Occipital lobe (tissue), 1 donor: ENCODE measurements at regions not wholly inside any gene's neighbourhood (a gene's known extent, or its start where the extent isn't known, plus 50 kb on each side); places are given as distances from the start of the nearest gene placed in this dataset.
A peak's percentile ranks its signal among the peaks of the same experiment; 100 is the strongest.
"Not testable (repeated sequence)": the region's sequence is repeated elsewhere in the genome, so short reads cannot be mapped to it uniquely, and the experiment has no call there.

Experiments used
- DNase-seq: peaks from one replicate; lab custom pipeline; 2025; lab: John Stamatoyannopoulos, UW

DNA sequence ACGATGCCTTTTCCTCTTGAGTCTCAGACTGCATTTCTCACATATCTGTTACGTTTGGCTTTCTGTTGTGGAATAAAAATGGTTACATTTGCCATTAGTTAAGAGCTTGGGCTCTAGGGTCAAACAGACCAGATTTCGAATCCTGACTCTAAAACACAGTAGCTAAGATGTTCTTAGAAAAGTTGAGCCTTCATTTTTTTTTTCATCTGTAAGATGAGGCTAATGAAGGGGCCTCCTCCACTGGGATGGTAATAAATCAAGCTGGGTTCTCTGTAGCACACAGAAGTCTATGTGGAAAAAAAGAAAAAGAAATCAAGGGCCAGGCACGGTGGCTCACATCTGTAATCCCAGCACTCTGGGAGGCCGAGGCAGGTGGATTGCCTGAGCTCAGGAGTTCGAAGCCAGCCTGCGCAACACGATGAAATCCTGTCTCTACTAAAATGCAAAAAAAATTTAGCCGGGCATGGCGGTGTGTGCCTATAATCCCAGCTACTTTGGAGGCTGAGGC, 49.9 kb upstream of the CAPRIN1 start:
- no peak for DNase-seq

DNA sequence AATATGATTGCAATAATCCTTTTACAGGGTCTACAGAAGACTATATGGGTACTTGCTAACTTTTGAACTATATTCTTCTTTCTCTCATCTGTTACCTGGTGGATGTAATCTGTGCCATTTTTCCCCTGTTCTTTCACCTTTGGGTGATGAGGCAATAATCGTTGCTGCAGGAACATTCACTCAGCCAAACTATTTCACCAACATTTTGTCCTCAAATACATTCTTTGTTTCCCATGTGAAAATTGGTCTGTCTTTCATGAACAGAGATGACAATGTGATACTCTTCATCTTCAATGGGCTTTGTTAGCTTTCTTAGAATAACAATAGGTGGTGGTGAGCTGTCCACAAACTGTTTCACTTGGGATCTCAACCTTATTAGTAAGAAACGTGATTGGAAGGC, 52.1 kb upstream of the CAPRIN1 start:
- DNase-seq, result no peak

- DNase-seq, result no peak
Measured at GRCh38 chr11:33997584-33998251, 53.8 kb upstream of the CAPRIN1 start.

GRCh38 chr11:33996498-33997454, 54.8 kb upstream of the CAPRIN1 start:
- DNase-seq, result peak; percentile 19

DNA sequence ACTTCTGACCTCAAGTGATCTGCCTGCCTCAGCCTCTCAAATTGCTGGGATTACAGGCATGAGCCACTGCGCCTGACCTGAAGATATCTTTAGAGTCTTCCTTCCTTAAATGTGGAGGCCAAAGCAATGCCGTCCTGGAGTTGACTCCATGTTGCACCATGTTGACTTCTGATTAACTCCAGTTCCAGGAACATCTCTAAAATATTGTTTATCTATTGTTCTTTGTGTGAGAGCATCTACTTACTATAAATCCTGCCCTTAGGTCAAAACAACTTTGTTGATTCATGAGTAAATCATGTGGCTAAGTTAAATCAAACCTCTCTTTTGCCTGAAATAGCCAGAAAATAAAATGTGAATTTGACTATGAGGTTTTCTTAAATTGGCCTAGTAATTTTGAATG, 56.6 kb upstream of the CAPRIN1 start:
- no peak for DNase-seq

GRCh38 chr11:33991136-33991535, 60.4 kb upstream of the CAPRIN1 start:
- not testable (repeated sequence) for DNase-seq

- DNase-seq, result not testable (repeated sequence)
Measured at GRCh38 chr11:33990131-33990530, 61.4 kb upstream of the CAPRIN1 start.

- DNase-seq, result no peak
Measured at GRCh38 chr11:33989461-33989860, 62.1 kb upstream of the CAPRIN1 start.

- DNase-seq, result no peak
Measured at GRCh38 chr11:33988586-33989370, 62.8 kb upstream of the CAPRIN1 start.

- DNase-seq, result peak; percentile 38
Measured at GRCh38 chr11:33987975-33988580, 63.5 kb upstream of the CAPRIN1 start.

GRCh38 chr11:33987545-33987944, 64.0 kb upstream of the CAPRIN1 start:
- no peak for DNase-seq

DNA sequence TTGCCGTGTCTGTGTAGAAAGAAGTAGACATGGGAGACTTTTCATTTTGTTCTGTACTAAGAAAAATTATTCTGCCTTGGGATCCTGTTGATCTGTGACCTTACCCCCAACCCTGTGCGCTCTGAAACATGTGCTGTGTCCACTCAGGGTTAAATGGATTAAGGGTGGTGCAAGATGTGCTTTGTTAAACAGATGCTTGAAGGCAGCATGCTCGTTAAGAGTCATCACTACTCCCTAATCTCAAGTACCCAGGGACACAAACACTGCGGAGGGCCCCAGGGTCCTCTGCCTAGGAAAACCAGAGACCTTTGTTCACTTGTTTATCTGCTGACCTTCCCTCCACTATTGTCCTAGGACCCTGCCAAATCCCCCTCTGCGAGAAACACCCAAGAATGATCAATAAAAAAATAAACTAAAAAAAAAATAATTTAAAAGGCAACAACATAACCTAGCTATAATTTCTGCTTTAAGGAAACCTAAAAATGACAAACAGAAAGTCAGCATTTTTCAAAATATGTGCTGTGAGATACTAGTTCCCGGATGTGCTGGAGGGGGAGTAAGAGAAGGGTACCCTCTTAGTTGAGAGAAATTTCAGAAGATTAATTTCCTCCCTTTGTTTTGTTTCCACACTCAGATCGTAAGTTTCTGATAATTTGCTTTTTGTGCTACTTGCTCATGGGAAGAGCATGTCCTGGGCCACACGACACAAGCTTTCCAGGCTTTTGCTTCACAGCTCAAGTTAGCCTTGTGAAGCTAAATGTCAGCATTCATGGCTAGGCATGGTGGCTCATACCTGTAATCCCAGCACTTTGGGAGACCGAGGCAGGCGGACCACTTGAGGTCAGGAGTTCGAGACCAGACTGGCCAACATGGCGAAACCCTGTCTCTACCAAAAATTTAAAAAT, 64.7 kb upstream of the CAPRIN1 start:
- not testable (repeated sequence) for DNase-seq

GRCh38 chr11:33984682-33985389, 66.7 kb upstream of the CAPRIN1 start:
- no peak for DNase-seq

- DNase-seq, result no peak
Measured at GRCh38 chr11:33982661-33983060, 68.9 kb upstream of the CAPRIN1 start.

DNA sequence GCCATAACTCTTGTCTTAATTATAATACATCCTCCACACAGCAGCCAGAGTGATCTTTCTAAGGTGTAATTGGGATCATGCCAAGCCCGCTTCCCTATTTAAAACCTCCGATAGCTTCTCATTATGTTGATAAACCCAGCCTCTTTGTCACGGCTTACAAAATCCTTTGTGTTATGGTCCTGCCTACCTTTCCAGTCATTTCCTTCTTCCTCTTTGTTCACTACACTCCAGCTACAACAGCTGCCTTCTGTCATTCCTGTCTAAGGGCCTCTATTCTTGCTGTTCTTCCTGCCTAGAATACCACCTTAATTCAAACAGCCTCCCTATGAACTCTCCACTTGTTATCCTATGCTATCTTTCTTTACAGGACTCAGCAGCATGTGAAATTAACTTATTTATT, 70.6 kb upstream of the CAPRIN1 start:
- no peak for DNase-seq

GRCh38 chr11:33978376-33978775, 73.2 kb upstream of the CAPRIN1 start:
- no peak for DNase-seq

DNA sequence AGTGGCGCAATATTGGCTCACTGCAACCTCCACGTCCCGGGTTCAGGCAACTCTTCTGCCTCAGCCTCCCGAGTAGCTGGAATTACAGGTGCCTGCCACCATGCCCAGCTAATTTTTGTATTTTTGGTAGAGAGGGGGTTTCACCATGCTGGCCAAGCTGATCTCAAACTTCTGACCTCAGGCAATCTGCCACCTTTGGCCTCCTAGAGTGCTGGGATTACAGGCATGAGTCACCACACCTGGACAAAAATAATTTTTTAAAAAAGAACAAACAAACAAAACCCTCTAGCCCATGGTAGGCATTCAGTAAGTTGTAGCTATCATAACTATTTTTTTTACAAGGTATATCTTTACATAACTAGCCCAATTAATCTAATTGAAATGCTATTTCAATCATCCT, 73.9 kb upstream of the CAPRIN1 start:
- DNase-seq, result no peak

DNA sequence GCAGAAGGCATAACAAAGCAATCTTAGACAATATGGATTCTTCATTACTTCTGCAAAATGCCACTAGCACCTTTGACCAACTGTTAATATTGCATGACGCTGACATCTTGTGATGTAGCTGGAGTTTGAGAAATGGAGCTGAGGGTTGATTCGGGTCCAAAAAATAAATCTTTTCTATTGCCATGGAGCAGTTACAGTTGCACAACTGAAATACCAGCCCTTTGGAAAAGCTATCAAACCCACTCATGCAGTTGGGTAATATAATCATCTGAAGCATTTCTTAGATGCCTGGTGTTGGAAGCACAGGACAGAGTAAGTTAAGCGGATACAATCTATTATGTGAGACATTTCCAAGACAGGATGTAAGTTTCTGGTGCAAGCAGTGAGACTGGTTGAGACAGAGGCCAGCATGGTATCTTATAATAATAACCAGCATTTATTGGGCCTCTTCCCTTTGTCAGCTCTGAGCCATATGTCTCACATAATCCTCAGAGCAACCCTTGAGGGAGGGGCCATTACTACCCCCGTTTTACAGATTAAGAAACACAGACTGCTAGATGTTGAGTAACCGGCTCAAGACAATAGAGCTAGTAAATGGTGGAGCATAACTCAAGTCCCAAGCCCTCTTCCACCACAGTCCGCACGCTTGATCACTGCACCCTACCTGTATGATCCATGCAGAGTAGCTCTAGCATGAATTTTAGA, 74.9 kb upstream of the CAPRIN1 start:
- DNase-seq, result no peak

GRCh38 chr11:33974804-33975203, 76.7 kb upstream of the CAPRIN1 start:
- no peak for DNase-seq
